ENCODE measurements at regions not wholly inside any gene's neighbourhood (a gene's known extent, or its start where the extent isn't known, plus 50 kb on each side); places are given as distances from the start of the nearest gene placed in this dataset.

DNA sequence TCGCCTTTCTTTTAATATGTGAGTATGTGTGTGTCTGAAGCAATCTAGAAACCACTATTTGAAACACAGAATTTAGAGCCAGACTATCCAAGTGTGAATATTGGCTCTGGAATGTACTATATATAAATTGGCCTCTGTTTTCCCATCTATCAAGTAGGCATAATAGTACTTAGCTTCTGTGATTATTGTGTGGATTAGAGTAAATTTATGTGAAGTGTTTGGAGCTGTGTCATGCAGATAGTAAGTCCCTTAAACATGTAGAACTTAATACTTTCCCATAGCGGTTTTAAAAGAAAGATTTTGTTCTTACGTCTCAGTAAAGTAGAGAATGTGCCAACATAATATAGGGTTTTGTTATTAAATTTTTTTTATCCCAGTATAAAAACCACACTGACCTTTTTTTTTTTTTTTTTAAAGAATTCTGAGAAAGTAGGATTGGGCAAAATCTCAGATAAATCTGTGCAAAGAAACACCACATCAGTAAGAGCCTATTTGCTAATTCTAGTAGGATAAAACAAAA lies 432.3 kb downstream of the RFC3 start:
- no peak for DNase-seq

- no peak for DNase-seq
These were observed 436.4 kb downstream of the RFC3 start for GRCh38 chr13:34254366-34254765.

GRCh38 chr13:34255711-34256110 lies 437.8 kb downstream of the RFC3 start:
- no peak for DNase-seq

- DNase-seq, result no peak
These were observed 438.3 kb downstream of the RFC3 start for GRCh38 chr13:34256236-34256635.

DNA sequence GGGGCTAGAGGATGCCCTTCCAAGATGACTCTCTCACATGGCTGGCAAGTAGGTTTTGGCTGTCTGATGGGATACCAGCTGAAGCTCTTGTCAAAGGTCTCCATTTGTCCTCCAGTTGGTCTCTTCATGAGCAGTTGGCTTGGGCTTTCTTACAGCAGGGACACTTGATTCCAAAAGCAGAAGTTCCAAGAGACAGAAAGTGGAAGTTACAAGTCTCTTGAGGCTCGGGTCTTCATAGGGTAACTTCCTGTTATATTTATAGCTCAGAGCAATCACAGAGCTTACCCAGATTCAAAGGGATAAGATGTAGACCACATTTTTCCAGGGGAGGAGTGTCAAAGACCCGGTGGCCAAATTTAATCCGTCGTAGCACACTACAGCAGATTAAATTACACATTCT lies 440.0 kb downstream of the RFC3 start:
- DNase-seq, result no peak

GRCh38 chr13:34258646-34259386 lies 440.9 kb downstream of the RFC3 start:
- DNase-seq, result no peak

DNA sequence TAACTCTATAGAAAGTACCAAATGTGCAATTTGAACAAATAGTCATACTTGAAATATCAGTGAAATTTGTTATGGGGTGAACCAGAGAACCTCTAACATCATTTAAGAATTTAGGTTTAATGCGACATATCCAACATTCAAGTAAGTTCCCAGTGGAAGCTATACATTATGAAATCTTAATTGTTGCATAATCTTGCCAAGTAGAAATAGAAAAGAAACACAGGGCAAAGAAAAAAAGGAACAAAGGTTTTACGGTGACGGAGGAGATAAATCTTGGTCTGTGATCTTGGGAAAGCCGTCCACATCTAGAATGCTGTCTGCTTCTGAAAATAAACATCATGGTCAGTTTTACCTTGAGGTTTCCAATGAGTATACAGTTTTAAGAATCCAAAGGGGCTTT lies 445.7 kb downstream of the RFC3 start:
- DNase-seq, result no peak

- no peak for DNase-seq
These were observed 447.2 kb downstream of the RFC3 start for GRCh38 chr13:34265046-34265679.

DNA sequence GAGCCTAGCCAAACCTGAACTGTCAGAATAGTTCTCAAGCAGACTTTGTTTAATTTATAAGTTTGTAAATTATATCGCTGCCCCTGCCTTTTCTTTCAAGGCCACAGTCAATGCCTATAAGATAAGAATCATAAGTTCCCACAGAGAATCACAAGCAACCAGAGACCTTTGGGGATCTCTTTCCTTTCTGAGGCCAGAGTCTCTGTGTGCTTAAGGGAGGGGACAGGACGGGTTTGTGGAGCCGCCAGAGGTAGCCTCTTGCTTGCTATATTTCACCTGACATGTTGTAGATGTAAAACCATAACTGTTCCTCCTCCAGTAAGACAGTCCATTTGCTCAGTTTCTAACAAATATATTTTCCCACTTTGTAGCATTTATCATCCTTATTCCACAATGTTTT lies 458.8 kb downstream of the RFC3 start:
- no peak for DNase-seq

- DNase-seq, result no peak
These were observed 460.0 kb downstream of the RFC3 start for GRCh38 chr13:34277936-34278335.

DNA sequence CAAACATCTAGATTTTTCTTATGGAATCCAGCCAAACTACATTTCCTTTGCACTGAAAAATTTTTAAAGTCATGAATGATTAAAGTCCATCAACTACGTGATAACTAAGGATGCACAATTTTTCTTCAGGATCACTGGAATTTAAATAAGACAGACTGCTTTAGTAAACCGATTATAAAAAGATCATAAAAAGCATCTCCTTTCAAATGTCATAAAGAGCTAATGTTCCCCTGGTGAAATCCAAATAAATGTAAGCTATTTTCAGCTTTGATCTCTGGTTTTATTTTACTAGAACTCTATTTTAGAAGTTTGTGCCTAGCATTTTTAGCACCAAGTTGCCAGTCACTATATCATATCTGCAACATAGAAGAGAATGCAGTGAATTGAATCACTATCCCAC lies 460.8 kb downstream of the RFC3 start:
- no peak for DNase-seq

DNA sequence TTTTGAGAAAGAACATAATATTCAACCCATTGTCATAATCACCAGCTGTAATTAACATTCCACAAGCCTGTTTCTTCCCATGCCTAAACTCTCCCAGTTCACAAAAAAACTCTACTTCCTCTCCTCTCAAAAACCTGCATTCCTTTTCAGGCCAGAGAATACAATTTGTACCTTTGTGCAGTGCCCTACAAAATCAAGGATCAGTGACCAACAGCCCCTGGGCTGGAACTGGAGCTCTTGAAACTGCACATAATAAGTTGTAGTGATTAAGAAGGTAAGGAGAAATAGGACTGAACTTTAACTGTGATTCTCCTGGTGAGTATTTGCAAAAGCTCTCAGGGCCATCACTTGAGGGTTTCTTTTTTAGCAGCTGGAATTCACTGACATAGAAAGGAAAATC lies 472.7 kb downstream of the RFC3 start:
- no peak for DNase-seq

GRCh38 chr13:34294483-34295129 lies 476.7 kb downstream of the RFC3 start:
- DNase-seq, result peak; percentile 33

- DNase-seq, result no peak
These were observed 482.6 kb downstream of the RFC3 start for GRCh38 chr13:34300559-34300958.

- DNase-seq, result no peak
These were observed 484.6 kb downstream of the RFC3 start for GRCh38 chr13:34302596-34302995.

DNA sequence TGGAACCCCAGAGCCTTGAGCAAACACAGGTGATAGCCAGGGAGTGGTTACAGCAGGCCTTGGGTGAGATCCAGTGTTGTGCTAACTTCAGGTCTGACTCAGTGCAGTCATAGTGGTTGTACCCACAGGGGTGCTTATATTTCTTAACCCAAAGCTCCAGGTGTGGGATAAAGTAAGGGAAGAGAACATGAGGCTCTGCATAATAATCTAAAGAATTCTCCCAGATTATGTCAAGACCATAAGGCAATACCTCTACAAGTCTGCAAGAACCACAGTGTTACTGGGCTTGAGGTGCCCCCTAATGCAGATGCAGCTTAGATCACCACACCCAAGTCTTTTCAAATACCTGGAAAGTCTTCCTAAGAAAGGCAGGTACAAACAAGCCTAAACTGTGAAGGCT lies 485.4 kb downstream of the RFC3 start:
- DNase-seq, result no peak

DNA sequence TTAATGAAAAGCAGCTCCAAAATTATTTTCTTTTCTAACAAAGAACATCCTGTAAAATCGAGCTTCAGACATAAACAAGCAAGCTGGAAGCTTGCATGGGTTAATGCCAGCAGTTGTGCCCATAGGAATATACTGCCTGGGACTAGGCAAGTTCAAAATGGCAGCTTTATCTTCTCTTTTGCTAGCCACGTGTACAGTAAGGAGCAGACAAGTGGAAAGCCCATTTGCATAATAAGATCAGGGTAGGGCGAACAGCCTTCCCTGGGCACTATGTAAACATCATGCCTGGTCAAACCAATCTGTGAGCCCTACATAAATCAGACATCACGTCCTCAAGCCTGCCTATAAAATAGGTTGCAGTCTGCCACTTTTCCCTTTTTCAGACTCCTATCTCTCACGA lies 489.7 kb downstream of the RFC3 start:
- DNase-seq, result no peak

GRCh38 chr13:34308725-34309124 lies 490.8 kb downstream of the RFC3 start:
- DNase-seq, result no peak

- DNase-seq, result peak; percentile 19
These were observed 492.6 kb downstream of the RFC3 start for GRCh38 chr13:34310539-34310938.

- no peak for DNase-seq
These were observed 493.3 kb downstream of the RFC3 start for GRCh38 chr13:34311251-34311650.

- DNase-seq, result no peak
These were observed 494.6 kb downstream of the RFC3 start for GRCh38 chr13:34312578-34312977.

GRCh38 chr13:34320084-34320483 lies 502.1 kb downstream of the RFC3 start:
- DNase-seq, result no peak

DNA sequence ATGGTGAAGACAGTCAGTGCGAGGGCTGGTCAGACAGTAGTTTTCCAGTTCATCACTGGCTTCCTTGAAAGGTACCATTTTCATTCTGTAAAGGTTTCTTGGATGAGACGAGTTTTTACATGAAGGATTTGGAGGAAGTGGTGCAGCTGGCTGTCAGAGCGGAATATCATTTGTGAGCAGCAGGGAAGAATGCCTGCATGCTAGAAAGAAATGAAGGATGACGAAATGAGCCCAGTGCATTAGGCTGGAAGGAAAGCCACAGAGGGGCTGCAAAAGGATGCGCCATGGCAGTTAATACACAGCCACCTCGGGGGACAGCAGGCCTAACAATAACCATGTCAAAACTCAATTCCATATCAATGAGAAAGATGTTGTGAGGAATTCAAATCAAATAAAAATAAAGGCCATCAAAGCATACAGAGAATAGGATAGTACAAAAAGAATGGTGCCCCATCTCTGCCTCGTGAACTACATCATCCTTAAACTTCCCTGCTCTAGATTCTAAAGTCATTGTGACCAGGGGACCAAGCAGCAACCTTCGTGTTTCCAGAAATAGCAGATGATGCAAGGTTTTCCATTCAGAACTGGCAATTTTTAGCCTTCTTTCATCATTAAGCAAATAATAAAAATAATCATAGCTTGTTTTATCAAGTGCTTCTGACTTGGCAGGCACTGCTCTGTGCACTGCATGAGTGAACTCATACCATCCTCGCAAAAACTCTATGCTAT lies 504.2 kb downstream of the RFC3 start:
- no peak for DNase-seq
